ENCODE measurements at regions not wholly inside any gene's neighbourhood (a gene's known extent, or its start where the extent isn't known, plus 50 kb on each side); places are given as distances from the start of the nearest gene placed in this dataset.

DNA sequence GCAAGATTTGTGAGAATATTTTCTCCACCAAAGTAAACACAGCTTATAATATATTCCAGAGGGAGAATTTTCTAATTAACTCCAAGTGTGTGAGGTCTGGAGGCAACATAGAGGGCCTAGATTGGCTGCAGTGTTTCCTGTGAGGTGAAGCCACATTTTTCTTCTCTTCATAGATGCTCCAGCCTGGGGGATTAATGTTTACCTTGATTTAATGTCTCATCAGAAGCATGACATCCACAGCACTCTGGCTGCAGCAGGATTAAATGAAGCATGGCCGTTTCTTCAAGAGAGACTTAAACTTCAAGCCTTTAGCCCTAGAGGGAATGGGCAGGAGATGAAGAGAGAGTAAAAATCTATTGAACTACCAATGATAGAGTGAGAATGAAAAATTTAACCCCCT lies 137.9 kb upstream of the ZBTB20 start:
- TF ChIP-seq, protein P1, sequence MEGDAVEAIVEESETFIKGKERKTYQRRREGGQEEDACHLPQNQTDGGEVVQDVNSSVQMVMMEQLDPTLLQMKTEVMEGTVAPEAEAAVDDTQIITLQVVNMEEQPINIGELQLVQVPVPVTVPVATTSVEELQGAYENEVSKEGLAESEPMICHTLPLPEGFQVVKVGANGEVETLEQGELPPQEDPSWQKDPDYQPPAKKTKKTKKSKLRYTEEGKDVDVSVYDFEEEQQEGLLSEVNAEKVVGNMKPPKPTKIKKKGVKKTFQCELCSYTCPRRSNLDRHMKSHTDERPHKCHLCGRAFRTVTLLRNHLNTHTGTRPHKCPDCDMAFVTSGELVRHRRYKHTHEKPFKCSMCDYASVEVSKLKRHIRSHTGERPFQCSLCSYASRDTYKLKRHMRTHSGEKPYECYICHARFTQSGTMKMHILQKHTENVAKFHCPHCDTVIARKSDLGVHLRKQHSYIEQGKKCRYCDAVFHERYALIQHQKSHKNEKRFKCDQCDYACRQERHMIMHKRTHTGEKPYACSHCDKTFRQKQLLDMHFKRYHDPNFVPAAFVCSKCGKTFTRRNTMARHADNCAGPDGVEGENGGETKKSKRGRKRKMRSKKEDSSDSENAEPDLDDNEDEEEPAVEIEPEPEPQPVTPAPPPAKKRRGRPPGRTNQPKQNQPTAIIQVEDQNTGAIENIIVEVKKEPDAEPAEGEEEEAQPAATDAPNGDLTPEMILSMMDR (conservative IDR thresholded peaks at IDR 0.05 in 1 of 2, IDR thresholded peaks at IDR 0.05 in 1 of 2; ENCODE audit: low read depth in 1 of 2, low read length in 2 of 2): no peak
- no peak for TF ChIP-seq EZH2 (IDR thresholded peaks at IDR 0.05; ENCODE audit: low read length, missing control alignments)
